Astrocyte (in vitro differentiated cells and primary cell): ENCODE measurements at regions not wholly inside any gene's neighbourhood (a gene's known extent, or its start where the extent isn't known, plus 50 kb on each side); places are given as distances from the start of the nearest gene placed in this dataset.

ENCODE experiments used
- EZH2 ChIP-seq: IDR thresholded peaks from 2 replicates; pipeline ENCODE4 v1.6.1; 2012; ENCODE audit warnings: mild to moderate bottlenecking, low read length, inconsistent platforms; ENCODE audit not compliant: insufficient read depth
- TF ChIP-seq, protein P1 (sequence below): IDR thresholded peaks from 2 replicates; pipeline ENCODE4 v1.5.1; 2011; ENCODE audit warnings: low read depth, mild to moderate bottlenecking, inconsistent platforms, low read length, moderate library complexity; ENCODE audit not compliant: insufficient read depth

DNA sequence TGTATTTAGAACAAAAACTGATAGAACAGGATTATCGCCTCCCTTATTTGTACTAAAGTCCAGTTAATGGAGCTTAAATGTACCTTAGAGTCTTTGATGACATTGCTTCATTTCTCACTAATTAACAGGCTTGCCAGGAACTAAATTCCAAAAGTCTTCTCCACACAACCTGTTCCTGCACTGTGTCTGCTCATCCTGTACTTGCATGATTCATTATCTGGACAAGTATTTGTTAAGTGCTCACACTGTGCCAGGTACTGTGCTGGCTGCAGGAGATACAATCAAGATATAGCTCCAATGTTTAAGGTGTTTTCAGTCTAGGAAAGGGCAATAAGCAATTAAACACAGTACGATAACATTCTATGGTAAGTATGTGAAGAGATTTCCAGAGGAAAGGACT, 485.9 kb upstream of the TENM4 start:
- TF ChIP-seq, protein P1, sequence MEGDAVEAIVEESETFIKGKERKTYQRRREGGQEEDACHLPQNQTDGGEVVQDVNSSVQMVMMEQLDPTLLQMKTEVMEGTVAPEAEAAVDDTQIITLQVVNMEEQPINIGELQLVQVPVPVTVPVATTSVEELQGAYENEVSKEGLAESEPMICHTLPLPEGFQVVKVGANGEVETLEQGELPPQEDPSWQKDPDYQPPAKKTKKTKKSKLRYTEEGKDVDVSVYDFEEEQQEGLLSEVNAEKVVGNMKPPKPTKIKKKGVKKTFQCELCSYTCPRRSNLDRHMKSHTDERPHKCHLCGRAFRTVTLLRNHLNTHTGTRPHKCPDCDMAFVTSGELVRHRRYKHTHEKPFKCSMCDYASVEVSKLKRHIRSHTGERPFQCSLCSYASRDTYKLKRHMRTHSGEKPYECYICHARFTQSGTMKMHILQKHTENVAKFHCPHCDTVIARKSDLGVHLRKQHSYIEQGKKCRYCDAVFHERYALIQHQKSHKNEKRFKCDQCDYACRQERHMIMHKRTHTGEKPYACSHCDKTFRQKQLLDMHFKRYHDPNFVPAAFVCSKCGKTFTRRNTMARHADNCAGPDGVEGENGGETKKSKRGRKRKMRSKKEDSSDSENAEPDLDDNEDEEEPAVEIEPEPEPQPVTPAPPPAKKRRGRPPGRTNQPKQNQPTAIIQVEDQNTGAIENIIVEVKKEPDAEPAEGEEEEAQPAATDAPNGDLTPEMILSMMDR, result no peak
- TF ChIP-seq EZH2, result no peak
